ENCODE measurements at regions not wholly inside any gene's neighbourhood (a gene's known extent, or its start where the extent isn't known, plus 50 kb on each side); places are given as distances from the start of the nearest gene placed in this dataset.

- Histone ChIP-seq H4K20me1 (ENCODE audit: control insufficient read depth, extremely low read depth, insufficient read depth, low read length) (no peaks in the 10 kb centered on the region), H3K27me3 (ENCODE audit: control insufficient read depth, extremely low read depth, insufficient read depth, low read length) (no peaks in the 10 kb centered on the region), H2AFZ (ENCODE audit: control insufficient read depth, low read length) (no peak overlapping the region), H3K4me3 (ENCODE audit: control insufficient read depth in 2 of 3, extremely low read depth in 1 of 3, insufficient read depth in 2 of 3, low read depth in 1 of 3, low read length in 3 of 3) (no peak overlapping the region), H3K27ac (ENCODE audit: control insufficient read depth, insufficient read depth, low read length) (no peak overlapping the region), H3K9ac (ENCODE audit: control insufficient read depth, extremely low read depth, insufficient read depth, low read length) (no peak overlapping the region), H3K4me1 (ENCODE audit: control insufficient read depth, extremely low read depth, insufficient read depth, low read length) (no peaks in the 10 kb centered on the region), H3K4me2 (ENCODE audit: control insufficient read depth, extremely low read depth, insufficient read depth, low read depth, low read length) (no peak overlapping the region), H3K9me3 (ENCODE audit: control insufficient read depth, low read depth, low read length) (no peaks in the 10 kb centered on the region), H3K36me3 (ENCODE audit: control insufficient read depth in 2 of 2, extremely low read depth in 1 of 2, insufficient read depth in 2 of 2, low read length in 2 of 2) (no peaks in the 10 kb centered on the region), H3K9me1 (ENCODE audit: control insufficient read depth, extremely low read depth, insufficient read depth, low read length) (no peaks in the 10 kb centered on the region), H3K79me2 (ENCODE audit: control insufficient read depth, insufficient read depth, low read length) (no peaks in the 10 kb centered on the region)
- no peak for FAIRE-seq
- no peak for DNase-seq (ENCODE audit: low read depth, low spot score)
- dilution Hi-C loops (cut with MboI; ENCODE audit: extremely low pct_ligation_motif_present, low sequenced_read_pairs), result no loop called here
- no peak for TF ChIP-seq CTCF (optimal IDR thresholded peaks at IDR 0.05 in 1 of 3, IDR thresholded peaks at IDR 0.05 in 1 of 3, conservative IDR thresholded peaks at IDR 0.05 in 1 of 3; ENCODE audit: extremely low read depth in 1 of 3, insufficient read depth in 2 of 3, low read length in 3 of 3)
- no peak for TF ChIP-seq EZH2 (IDR thresholded peaks at IDR 0.05; ENCODE audit: low read length)
Observed at GRCh38 chr14:62314221-62314620, 552.0 kb downstream of the SNAPC1 start.

- Histone ChIP-seq H3K4me2 (ENCODE audit: control insufficient read depth, extremely low read depth, insufficient read depth, low read depth, low read length) (no peak overlapping the region), H3K9ac (ENCODE audit: control insufficient read depth, extremely low read depth, insufficient read depth, low read length) (no peak overlapping the region), H3K4me3 (ENCODE audit: control insufficient read depth in 2 of 3, extremely low read depth in 1 of 3, insufficient read depth in 2 of 3, low read depth in 1 of 3, low read length in 3 of 3) (no peak overlapping the region), H3K9me3 (ENCODE audit: control insufficient read depth, low read depth, low read length) (no peaks in the 10 kb centered on the region), H3K9me1 (ENCODE audit: control insufficient read depth, extremely low read depth, insufficient read depth, low read length) (no peaks in the 10 kb centered on the region), H2AFZ (ENCODE audit: control insufficient read depth, low read length) (no peak overlapping the region), H3K27ac (ENCODE audit: control insufficient read depth, insufficient read depth, low read length) (no peak overlapping the region), H3K36me3 (ENCODE audit: control insufficient read depth in 2 of 2, extremely low read depth in 1 of 2, insufficient read depth in 2 of 2, low read length in 2 of 2) (no peaks in the 10 kb centered on the region), H3K4me1 (ENCODE audit: control insufficient read depth, extremely low read depth, insufficient read depth, low read length) (no peaks in the 10 kb centered on the region), H3K27me3 (ENCODE audit: control insufficient read depth, extremely low read depth, insufficient read depth, low read length) (no peaks in the 10 kb centered on the region), H4K20me1 (ENCODE audit: control insufficient read depth, extremely low read depth, insufficient read depth, low read length) (no peaks in the 10 kb centered on the region), H3K79me2 (ENCODE audit: control insufficient read depth, insufficient read depth, low read length) (no peaks in the 10 kb centered on the region)
- no peak for DNase-seq (ENCODE audit: low read depth, low spot score)
- TF ChIP-seq CTCF (optimal IDR thresholded peaks at IDR 0.05 in 1 of 3, IDR thresholded peaks at IDR 0.05 in 1 of 3, conservative IDR thresholded peaks at IDR 0.05 in 1 of 3; ENCODE audit: extremely low read depth in 1 of 3, insufficient read depth in 2 of 3, low read length in 3 of 3), result no peak
- no peak for TF ChIP-seq EZH2 (IDR thresholded peaks at IDR 0.05; ENCODE audit: low read length)
- FAIRE-seq, result no peak
- dilution Hi-C loops (cut with MboI; ENCODE audit: extremely low pct_ligation_motif_present, low sequenced_read_pairs), result no loop called here
Observed at GRCh38 chr14:62314871-62315270, 552.7 kb downstream of the SNAPC1 start.

Data from keratinocyte (primary cell).